ENCODE measurements at regions not wholly inside any gene's neighbourhood (a gene's known extent, or its start where the extent isn't known, plus 50 kb on each side); places are given as distances from the start of the nearest gene placed in this dataset.

GRCh38 chr6:28771401-28772267 lies 152.2 kb downstream of the TRIM27 start:
- Histone ChIP-seq H3K4me1 (ENCODE audit: insufficient read depth, low read length) (no peaks in the 10 kb centered on the region), H2AFZ (ENCODE audit: low read length) (no peak overlapping the region), H3K27me3 (ENCODE audit: insufficient read depth, low read length) (peaks cover 90% of the 10 kb centered on the region), H3K79me2 (ENCODE audit: insufficient read depth, low read length) (no peaks in the 10 kb centered on the region), H3K4me2 (ENCODE audit: insufficient read depth, low read length) (no peak overlapping the region), H3K4me3 (ENCODE audit: insufficient read depth, low read length) (no peak overlapping the region), H3K36me3 (ENCODE audit: insufficient read depth, low read length) (no peaks in the 10 kb centered on the region), H3K9me3 (ENCODE audit: low read depth, low read length) (no peaks in the 10 kb centered on the region), H4K20me1 (ENCODE audit: insufficient read depth, low read length) (no peaks in the 10 kb centered on the region), H3K27ac (ENCODE audit: low read depth, low read length) (no peak overlapping the region)
- DNase-seq (ENCODE audit: insufficient read length, low spot score, missing footprints), result no peak
- no peak for TF ChIP-seq CTCF (IDR thresholded peaks at IDR 0.05; ENCODE audit: extremely low read depth, low read depth, low read length)

- Histone ChIP-seq H3K4me1 (ENCODE audit: insufficient read depth, low read length) (no peaks in the 10 kb centered on the region), H4K20me1 (ENCODE audit: insufficient read depth, low read length) (no peaks in the 10 kb centered on the region), H3K27ac (ENCODE audit: low read depth, low read length) (no peak overlapping the region), H3K9me3 (ENCODE audit: low read depth, low read length) (no peaks in the 10 kb centered on the region), H3K4me2 (ENCODE audit: insufficient read depth, low read length) (no peak overlapping the region), H3K4me3 (ENCODE audit: insufficient read depth, low read length) (no peak overlapping the region), H3K27me3 (ENCODE audit: insufficient read depth, low read length) (peaks cover 90% of the 10 kb centered on the region), H3K36me3 (ENCODE audit: insufficient read depth, low read length) (no peaks in the 10 kb centered on the region), H2AFZ (ENCODE audit: low read length) (no peak overlapping the region), H3K79me2 (ENCODE audit: insufficient read depth, low read length) (no peaks in the 10 kb centered on the region)
- no peak for DNase-seq (ENCODE audit: insufficient read length, low spot score, missing footprints)
- no peak for TF ChIP-seq CTCF (IDR thresholded peaks at IDR 0.05; ENCODE audit: extremely low read depth, low read depth, low read length)
Measured at GRCh38 chr6:28772480-28773381, 151.1 kb downstream of the TRIM27 start.

- DNase-seq (ENCODE audit: insufficient read length, low spot score, missing footprints), result no peak
- Histone ChIP-seq H3K4me2 (ENCODE audit: insufficient read depth, low read length) (no peak overlapping the region), H3K27me3 (ENCODE audit: insufficient read depth, low read length) (peaks cover 92% of the 10 kb centered on the region), H3K9me3 (ENCODE audit: low read depth, low read length) (no peaks in the 10 kb centered on the region), H3K36me3 (ENCODE audit: insufficient read depth, low read length) (no peaks in the 10 kb centered on the region), H2AFZ (ENCODE audit: low read length) (no peak overlapping the region), H3K27ac (ENCODE audit: low read depth, low read length) (no peak overlapping the region), H3K4me3 (ENCODE audit: insufficient read depth, low read length) (no peak overlapping the region), H3K79me2 (ENCODE audit: insufficient read depth, low read length) (no peaks in the 10 kb centered on the region), H4K20me1 (ENCODE audit: insufficient read depth, low read length) (no peaks in the 10 kb centered on the region), H3K4me1 (ENCODE audit: insufficient read depth, low read length) (no peaks in the 10 kb centered on the region)
- no peak for TF ChIP-seq CTCF (IDR thresholded peaks at IDR 0.05; ENCODE audit: extremely low read depth, low read depth, low read length)
Measured at GRCh38 chr6:28774292-28775051, 149.3 kb downstream of the TRIM27 start.
